Parathyroid adenoma (tissue), 2 donors: ENCODE measurements at regions not wholly inside any gene's neighbourhood (a gene's known extent, or its start where the extent isn't known, plus 50 kb on each side); places are given as distances from the start of the nearest gene placed in this dataset.
"Not testable (repeated sequence)": the region's sequence is repeated elsewhere in the genome, so short reads cannot be mapped to it uniquely, and the experiment has no call there.

Experiments
- H2AFZ ChIP-seq: fragments of 300-600 bp; sonication (generic); one replicate; pipeline ENCODE4 v1.7.0; 2017; ENCODE audit warnings: antibody characterized with exemption, mild to moderate bottlenecking
- H3K27ac ChIP-seq: fragments of 300-600 bp; sonication (generic); one replicate; pipeline ENCODE4 v1.7.0; 2017
- H3K27me3 ChIP-seq: fragments of 300-600 bp; sonication (generic); one replicate; pipeline ENCODE4 v1.7.0; 2017; ENCODE audit warnings: low read length; ENCODE audit not compliant: control insufficient read depth, insufficient read depth
- H3K36me3 ChIP-seq: fragments of 300-600 bp; sonication (generic); one replicate; pipeline ENCODE4 v1.7.0; 2017; ENCODE audit warnings: low read length; ENCODE audit not compliant: control insufficient read depth, insufficient read depth
- H3K4me1 ChIP-seq: fragments of 300-600 bp; sonication (generic); one replicate; pipeline ENCODE4 v1.7.0; 2017; ENCODE audit warnings: control low read depth
- H3K4me2 ChIP-seq: fragments of 300-600 bp; sonication (generic); one replicate; pipeline ENCODE4 v1.7.0; 2017; ENCODE audit warnings: low read length
- H3K4me3 ChIP-seq: fragments of 300-600 bp; sonication (generic); one replicate; pipeline ENCODE4 v1.7.0; 2017; ENCODE audit warnings: low read depth, low read length
- H3K79me2 ChIP-seq: fragments of 300-600 bp; sonication (generic); one replicate; pipeline ENCODE4 v1.7.0; 2017; ENCODE audit warnings: control low read depth
- H3K9ac ChIP-seq: fragments of 300-600 bp; sonication (generic); one replicate; pipeline ENCODE4 v1.7.0; 2017; ENCODE audit warnings: mild to moderate bottlenecking
- H3K9me3 ChIP-seq: fragments of 300-600 bp; sonication (generic); one replicate; pipeline ENCODE4 v1.7.0; 2017; ENCODE audit warnings: low read length; ENCODE audit not compliant: control insufficient read depth
- CTCF ChIP-seq: fragments of 300-600 bp; sonication (generic); IDR thresholded peaks from one replicate; pipeline ENCODE4 v1.7.0; 2017; ENCODE audit warnings: antibody characterized with exemption, mild to moderate bottlenecking
- donor health status: primary hyperparathyroidism.

DNA sequence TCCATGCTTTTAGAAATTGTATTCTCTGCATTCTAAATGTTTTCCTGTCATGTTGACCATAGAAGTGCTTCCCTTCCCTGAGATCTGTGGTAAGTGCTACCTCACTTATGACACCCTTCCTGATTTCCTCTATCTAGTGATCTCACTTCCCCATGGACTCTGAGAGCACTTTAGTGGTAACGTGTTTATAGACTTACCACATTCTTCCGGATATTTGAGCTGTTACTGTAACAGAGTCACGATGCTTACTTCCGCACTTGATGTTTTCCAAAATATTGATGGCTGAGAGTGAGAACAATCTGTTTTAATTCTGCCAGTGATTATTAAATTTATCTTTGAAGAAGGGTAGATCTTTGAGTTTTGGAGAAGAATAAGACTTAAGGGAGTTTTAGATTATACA lies 60.1 kb upstream of the NAMPT start:
- no peak for TF ChIP-seq CTCF
- Histone ChIP-seq H3K79me2 (no peaks in the 10 kb centered on the region), H3K4me1 (no peaks in the 10 kb centered on the region), H3K36me3 (no peaks in the 10 kb centered on the region), H3K4me2 (no peak overlapping the region), H3K9me3 (no peaks in the 10 kb centered on the region), H2AFZ (no peak overlapping the region), H3K4me3 (no peak overlapping the region), H3K27me3 (no peaks in the 10 kb centered on the region), H3K9ac (no peak overlapping the region), H3K27ac (no peak overlapping the region)

- no peaks in the 10 kb centered on the region for H3K27me3 ChIP-seq
- TF ChIP-seq CTCF = no peak
- no peak overlapping the region for H2AFZ ChIP-seq
- no peak overlapping the region for H3K27ac ChIP-seq
- H3K9me3 ChIP-seq = no peaks in the 10 kb centered on the region
- no peak overlapping the region for H3K4me2 ChIP-seq
- H3K4me1 ChIP-seq = no peaks in the 10 kb centered on the region
- H3K9ac ChIP-seq = no peak overlapping the region
- no peaks in the 10 kb centered on the region for H3K79me2 ChIP-seq
- H3K36me3 ChIP-seq = no peaks in the 10 kb centered on the region
- no peak overlapping the region for H3K4me3 ChIP-seq
Measured at GRCh38 chr7:106344211-106344610, 59.4 kb upstream of the NAMPT start.

DNA sequence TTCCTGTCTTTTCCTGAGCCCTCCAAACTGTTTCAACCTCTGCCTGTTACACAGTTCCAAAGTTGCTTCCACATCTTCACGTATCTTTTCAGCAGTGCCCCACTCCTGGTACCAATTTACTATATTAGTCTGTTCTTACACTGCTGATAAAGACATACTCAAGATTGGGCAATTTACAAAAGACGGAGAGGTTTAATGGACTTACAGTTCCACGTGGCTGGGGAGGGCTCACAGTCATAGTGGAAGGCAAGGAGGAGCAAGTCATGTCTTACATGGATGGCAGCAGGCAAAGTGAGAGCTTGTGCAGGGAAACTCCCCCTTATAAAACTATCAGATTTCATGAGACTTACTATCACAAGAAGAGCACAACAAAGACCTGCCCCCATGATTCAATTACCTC lies 57.3 kb upstream of the NAMPT start:
- not testable (repeated sequence) for H3K36me3 ChIP-seq, H3K9me3 ChIP-seq, H3K9ac ChIP-seq, H3K4me1 ChIP-seq, H2AFZ ChIP-seq, H3K27ac ChIP-seq, H3K4me2 ChIP-seq, H3K4me3 ChIP-seq, H3K27me3 ChIP-seq, H3K79me2 ChIP-seq

DNA sequence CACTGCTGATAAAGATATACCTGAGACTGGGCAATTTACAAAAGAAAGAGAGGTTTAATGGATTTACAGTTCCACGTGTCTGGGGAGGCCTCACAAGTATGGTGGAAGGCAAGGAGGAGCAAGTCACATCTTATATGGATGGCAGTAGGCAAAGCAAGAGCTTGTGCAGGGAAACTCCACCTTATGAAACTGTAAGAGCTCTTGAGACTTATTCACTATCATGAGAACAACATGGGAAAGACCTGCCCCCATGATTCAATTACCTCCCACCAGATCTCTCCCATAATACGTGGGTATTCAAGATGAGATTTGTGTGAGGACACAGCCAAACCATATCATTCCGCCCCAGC lies 55.4 kb upstream of the NAMPT start:
- not testable (repeated sequence) for H3K36me3 ChIP-seq, H3K4me2 ChIP-seq, H3K4me1 ChIP-seq, H3K79me2 ChIP-seq, H3K9me3 ChIP-seq, H2AFZ ChIP-seq, H3K27me3 ChIP-seq, H3K4me3 ChIP-seq, H3K27ac ChIP-seq, H3K9ac ChIP-seq

GRCh38 chr7:106339513-106340246 lies 54.9 kb upstream of the NAMPT start:
- no peaks in the 10 kb centered on the region for H3K79me2 ChIP-seq
- H3K9me3 ChIP-seq = no peaks in the 10 kb centered on the region
- H3K9ac ChIP-seq = no peak overlapping the region
- H3K36me3 ChIP-seq = no peaks in the 10 kb centered on the region
- H3K4me3 ChIP-seq = no peak overlapping the region
- H3K27ac ChIP-seq = no peak overlapping the region
- no peaks in the 10 kb centered on the region for H3K27me3 ChIP-seq
- H3K4me2 ChIP-seq = no peak overlapping the region
- no peaks in the 10 kb centered on the region for H3K4me1 ChIP-seq
- H2AFZ ChIP-seq = no peak overlapping the region
- no peak for TF ChIP-seq CTCF

DNA sequence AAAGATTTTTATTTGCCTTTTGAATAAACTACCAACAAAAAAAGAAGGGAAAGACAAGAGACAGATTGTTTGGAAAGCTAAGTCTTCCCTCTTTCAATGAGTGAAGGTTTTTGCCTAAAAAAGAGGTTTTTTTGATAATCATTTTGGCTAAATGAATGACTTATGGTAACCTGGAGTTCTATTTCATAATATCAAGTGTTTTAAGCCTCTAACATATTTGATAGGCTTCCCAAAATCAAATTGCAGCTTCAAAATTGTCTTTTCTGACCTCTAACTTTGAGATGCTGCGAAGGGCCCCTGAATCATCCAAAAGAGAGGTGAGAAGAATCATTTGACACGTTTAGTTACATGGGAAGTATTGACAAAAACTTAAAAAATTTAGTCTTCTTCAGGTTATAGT lies 53.0 kb upstream of the NAMPT start:
- no peak overlapping the region for H3K4me3 ChIP-seq
- H3K27me3 ChIP-seq = no peaks in the 10 kb centered on the region
- H3K9me3 ChIP-seq = no peaks in the 10 kb centered on the region
- H3K4me1 ChIP-seq = no peaks in the 10 kb centered on the region
- H3K79me2 ChIP-seq = no peaks in the 10 kb centered on the region
- no peak for TF ChIP-seq CTCF
- H3K36me3 ChIP-seq = no peaks in the 10 kb centered on the region
- H3K27ac ChIP-seq = no peak overlapping the region
- H3K4me2 ChIP-seq = no peak overlapping the region
- no peak overlapping the region for H2AFZ ChIP-seq
- no peak overlapping the region for H3K9ac ChIP-seq
